ENCODE measurements at regions not wholly inside any gene's neighbourhood (a gene's known extent, or its start where the extent isn't known, plus 50 kb on each side); places are given as distances from the start of the nearest gene placed in this dataset.
A peak's percentile ranks its signal among the peaks of the same experiment; 100 is the strongest.

- no peak overlapping the region for H3K4me3 ChIP-seq (ENCODE audit: low read depth, low read length)
- TF ChIP-seq, protein P1, sequence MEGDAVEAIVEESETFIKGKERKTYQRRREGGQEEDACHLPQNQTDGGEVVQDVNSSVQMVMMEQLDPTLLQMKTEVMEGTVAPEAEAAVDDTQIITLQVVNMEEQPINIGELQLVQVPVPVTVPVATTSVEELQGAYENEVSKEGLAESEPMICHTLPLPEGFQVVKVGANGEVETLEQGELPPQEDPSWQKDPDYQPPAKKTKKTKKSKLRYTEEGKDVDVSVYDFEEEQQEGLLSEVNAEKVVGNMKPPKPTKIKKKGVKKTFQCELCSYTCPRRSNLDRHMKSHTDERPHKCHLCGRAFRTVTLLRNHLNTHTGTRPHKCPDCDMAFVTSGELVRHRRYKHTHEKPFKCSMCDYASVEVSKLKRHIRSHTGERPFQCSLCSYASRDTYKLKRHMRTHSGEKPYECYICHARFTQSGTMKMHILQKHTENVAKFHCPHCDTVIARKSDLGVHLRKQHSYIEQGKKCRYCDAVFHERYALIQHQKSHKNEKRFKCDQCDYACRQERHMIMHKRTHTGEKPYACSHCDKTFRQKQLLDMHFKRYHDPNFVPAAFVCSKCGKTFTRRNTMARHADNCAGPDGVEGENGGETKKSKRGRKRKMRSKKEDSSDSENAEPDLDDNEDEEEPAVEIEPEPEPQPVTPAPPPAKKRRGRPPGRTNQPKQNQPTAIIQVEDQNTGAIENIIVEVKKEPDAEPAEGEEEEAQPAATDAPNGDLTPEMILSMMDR (IDR thresholded peaks at IDR 0.05; ENCODE audit: low read depth, low read length), result no peak
- TF ChIP-seq, protein P2, sequence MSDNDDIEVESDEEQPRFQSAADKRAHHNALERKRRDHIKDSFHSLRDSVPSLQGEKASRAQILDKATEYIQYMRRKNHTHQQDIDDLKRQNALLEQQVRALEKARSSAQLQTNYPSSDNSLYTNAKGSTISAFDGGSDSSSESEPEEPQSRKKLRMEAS (IDR thresholded peaks at IDR 0.05; ENCODE audit: low read depth, low read length), result no peak
- no peak for TF ChIP-seq POLR2A (IDR thresholded peaks at IDR 0.05; ENCODE audit: extremely low read depth, insufficient read length)
- no peak for TF ChIP-seq MYC (IDR thresholded peaks at IDR 0.05; ENCODE audit: low read depth, low read length)
- DNase-seq (ENCODE audit: low read depth), result no peak
Measured at GRCh38 chr6:43956478-43956877, 170.8 kb downstream of the MRPL14 start.

GRCh38 chr6:43954311-43955131 is 172.7 kb downstream of the MRPL14 start:
- DNase-seq (ENCODE audit: low read depth), result no peak
- H3K4me3 ChIP-seq (ENCODE audit: low read depth, low read length), result no peak overlapping the region
- no peak for TF ChIP-seq POLR2A (IDR thresholded peaks at IDR 0.05; ENCODE audit: extremely low read depth, insufficient read length)
- TF ChIP-seq, protein P2 (IDR thresholded peaks at IDR 0.05; ENCODE audit: low read depth, low read length), result no peak
- no peak for TF ChIP-seq MYC (IDR thresholded peaks at IDR 0.05; ENCODE audit: low read depth, low read length)
- TF ChIP-seq, protein P1 (IDR thresholded peaks at IDR 0.05; ENCODE audit: low read depth, low read length), result no peak

- H3K4me3 ChIP-seq (ENCODE audit: low read depth, low read length), result no peak overlapping the region
- DNase-seq (ENCODE audit: low read depth), result peak; percentile 51
Measured at GRCh38 chr6:43953794-43954310, 173.4 kb downstream of the MRPL14 start.

GRCh38 chr6:43953256-43953655 is 174.0 kb downstream of the MRPL14 start:
- DNase-seq (ENCODE audit: low read depth), result peak; percentile 40
- TF ChIP-seq POLR2A (IDR thresholded peaks at IDR 0.05; ENCODE audit: extremely low read depth, insufficient read length), result no peak
- TF ChIP-seq MYC (IDR thresholded peaks at IDR 0.05; ENCODE audit: low read depth, low read length), result no peak
- TF ChIP-seq, protein P2 (IDR thresholded peaks at IDR 0.05; ENCODE audit: low read depth, low read length), result no peak
- TF ChIP-seq, protein P1 (IDR thresholded peaks at IDR 0.05; ENCODE audit: low read depth, low read length), result no peak
- H3K4me3 ChIP-seq (ENCODE audit: low read depth, low read length), result no peak overlapping the region

More at GRCh38 chr6:43953794-43954310, 173.4 kb downstream of the MRPL14 start:
- TF ChIP-seq, protein P2 (IDR thresholded peaks at IDR 0.05; ENCODE audit: low read depth, low read length), result no peak
- TF ChIP-seq, protein P1 (IDR thresholded peaks at IDR 0.05; ENCODE audit: low read depth, low read length), result peak; percentile 29

GRCh38 chr6:43952746-43953145 is 174.5 kb downstream of the MRPL14 start:
- TF ChIP-seq, protein P1 (IDR thresholded peaks at IDR 0.05; ENCODE audit: low read depth, low read length), result peak; percentile 56
- TF ChIP-seq MYC (IDR thresholded peaks at IDR 0.05; ENCODE audit: low read depth, low read length), result no peak
- TF ChIP-seq, protein P2 (IDR thresholded peaks at IDR 0.05; ENCODE audit: low read depth, low read length), result 0 out of 2 replicates have a peak, but pooled peaks have one; percentile 33
- no peak for TF ChIP-seq POLR2A (IDR thresholded peaks at IDR 0.05; ENCODE audit: extremely low read depth, insufficient read length)
- no peak overlapping the region for H3K4me3 ChIP-seq (ENCODE audit: low read depth, low read length)
- DNase-seq (ENCODE audit: low read depth), result peak; percentile 73

Data from NB4 (cell line).